Dermis blood vessel endothelial cell (primary cell): ENCODE measurements at regions not wholly inside any gene's neighbourhood (a gene's known extent, or its start where the extent isn't known, plus 50 kb on each side); places are given as distances from the start of the nearest gene placed in this dataset.

Experiments
- DNase-seq: peaks from one replicate; pipeline ENCODE4 v3.0.0; 2010

- no peak for DNase-seq
These were observed 123.1 kb upstream of the PTGFR start for GRCh38 chr1:78367700-78368099.

- DNase-seq = no peak
These were observed 121.2 kb upstream of the PTGFR start for GRCh38 chr1:78369546-78369945.

- peak; percentile 53 for DNase-seq
These were observed 120.4 kb upstream of the PTGFR start for GRCh38 chr1:78370356-78370755.

- DNase-seq = no peak
These were observed 119.8 kb upstream of the PTGFR start for GRCh38 chr1:78370779-78371482.

- no peak for DNase-seq
These were observed 117.1 kb upstream of the PTGFR start for GRCh38 chr1:78373676-78374075.

GRCh38 chr1:78375996-78376395, 114.8 kb upstream of the PTGFR start:
- no peak for DNase-seq

- DNase-seq = no peak
These were observed 113.3 kb upstream of the PTGFR start for GRCh38 chr1:78377356-78377928.

- DNase-seq = no peak
These were observed 106.9 kb upstream of the PTGFR start for GRCh38 chr1:78383923-78384322.

GRCh38 chr1:78385744-78386462, 104.9 kb upstream of the PTGFR start:
- no peak for DNase-seq

GRCh38 chr1:78387201-78387600, 103.6 kb upstream of the PTGFR start:
- no peak for DNase-seq

GRCh38 chr1:78387871-78388270, 102.9 kb upstream of the PTGFR start:
- no peak for DNase-seq

- DNase-seq = no peak
These were observed 102.5 kb upstream of the PTGFR start for GRCh38 chr1:78388275-78388674.

- no peak for DNase-seq
These were observed 89.6 kb upstream of the PTGFR start for GRCh38 chr1:78401148-78401547.

- DNase-seq = no peak
These were observed 82.6 kb upstream of the PTGFR start for GRCh38 chr1:78408192-78408591.

- no peak for DNase-seq
These were observed 82.0 kb upstream of the PTGFR start for GRCh38 chr1:78408810-78409209.

GRCh38 chr1:78410643-78411042, 80.1 kb upstream of the PTGFR start:
- no peak for DNase-seq

- DNase-seq = no peak
These were observed 79.1 kb upstream of the PTGFR start for GRCh38 chr1:78411707-78412106.

GRCh38 chr1:78415165-78415564, 75.6 kb upstream of the PTGFR start:
- no peak for DNase-seq

- no peak for DNase-seq
These were observed 71.5 kb upstream of the PTGFR start for GRCh38 chr1:78419309-78419708.

GRCh38 chr1:78420181-78420580, 70.6 kb upstream of the PTGFR start:
- DNase-seq = no peak

GRCh38 chr1:78420688-78421087, 70.1 kb upstream of the PTGFR start:
- DNase-seq = no peak

- DNase-seq = no peak
These were observed 66.1 kb upstream of the PTGFR start for GRCh38 chr1:78424720-78425119.

- peak; percentile 1 for DNase-seq
These were observed 64.4 kb upstream of the PTGFR start for GRCh38 chr1:78426408-78426807.

GRCh38 chr1:78427506-78427905, 63.3 kb upstream of the PTGFR start:
- DNase-seq = no peak
